GM19035 (cell line): ENCODE measurements at regions not wholly inside any gene's neighbourhood (a gene's known extent, or its start where the extent isn't known, plus 50 kb on each side); places are given as distances from the start of the nearest gene placed in this dataset.
"Not testable (repeated sequence)": the region's sequence is repeated elsewhere in the genome, so short reads cannot be mapped to it uniquely, and the experiment has no call there.

Experiments
- ATAC-seq: cut with Tn5 transposase; IDR thresholded peaks from one replicate; pipeline ENCODE4 v1.9.1; 2021; ENCODE audit not compliant: unreplicated experiment

DNA sequence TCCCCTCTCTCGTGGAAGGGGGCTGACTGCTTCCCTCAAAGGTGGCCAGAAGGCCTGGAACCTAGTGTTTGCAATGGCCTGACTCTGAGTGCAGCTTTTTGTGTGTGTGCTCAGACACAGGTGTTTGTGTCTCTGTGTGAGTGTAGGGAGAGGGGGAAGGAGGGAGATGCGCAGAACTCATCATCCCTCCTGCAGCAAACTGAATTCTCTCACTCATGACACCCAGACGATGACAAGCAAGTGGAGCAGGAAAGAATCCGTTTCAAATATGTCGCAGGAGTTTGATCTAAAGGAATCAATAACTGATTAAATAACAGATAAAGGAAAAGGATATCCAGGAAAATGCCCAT is 101.4 kb downstream of the TNFAIP3 start:
- no peak for ATAC-seq

DNA sequence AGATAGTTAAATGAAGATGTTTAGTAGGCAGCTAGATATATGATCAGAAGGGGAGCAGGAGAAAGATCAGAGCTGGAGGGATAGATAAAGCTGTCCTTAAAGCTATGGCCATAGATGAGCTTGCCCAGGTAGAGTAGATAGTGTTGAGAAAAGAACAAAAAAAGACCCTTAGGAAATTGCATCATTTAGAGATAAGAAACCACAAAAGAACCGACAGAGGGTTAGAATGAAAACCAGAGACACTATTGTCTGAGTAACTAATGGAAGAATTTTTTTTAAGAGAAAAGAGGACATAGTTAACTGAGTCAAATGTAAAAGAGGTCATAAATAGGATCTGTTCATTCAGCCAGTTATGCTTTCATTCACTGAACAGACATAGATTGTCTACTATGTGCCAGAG is 101.8 kb downstream of the TNFAIP3 start:
- no peak for ATAC-seq

DNA sequence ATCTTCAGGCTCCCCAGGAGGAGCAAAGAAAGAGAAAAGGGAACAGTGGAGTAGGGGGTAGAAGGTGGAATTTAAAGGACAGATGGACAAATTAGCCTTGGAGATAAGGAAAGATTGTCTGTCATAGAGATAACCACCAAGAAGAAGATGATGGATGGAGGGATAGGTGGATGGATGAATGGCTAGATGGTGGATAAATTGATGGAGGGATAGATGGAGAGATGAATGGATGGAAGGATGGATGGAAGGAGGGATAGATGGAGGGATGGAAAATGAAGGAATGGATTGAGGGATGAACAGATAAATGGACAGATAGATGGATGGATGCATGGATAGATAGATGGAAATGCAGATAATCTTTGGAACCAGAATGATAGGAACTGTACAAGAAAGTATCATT is 102.8 kb downstream of the TNFAIP3 start:
- no peak for ATAC-seq

DNA sequence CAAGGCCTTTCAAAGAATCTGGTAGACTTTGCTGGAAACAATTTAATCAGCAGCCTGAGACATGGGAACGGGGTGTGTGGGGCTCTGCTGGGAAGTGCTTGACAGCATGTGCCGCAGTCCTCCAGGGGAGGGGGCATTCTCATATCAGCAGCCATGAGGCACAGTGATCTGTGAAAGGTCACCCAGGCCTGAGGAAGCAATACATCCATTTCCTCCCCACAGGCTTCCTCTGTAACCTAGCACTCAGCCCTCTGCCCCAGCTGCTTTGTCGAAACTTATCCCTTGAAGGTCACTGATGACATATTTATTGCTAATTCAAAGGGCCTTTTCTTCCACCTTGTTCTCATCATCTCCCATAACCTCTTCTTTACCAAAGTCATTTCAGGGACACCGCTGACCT is 103.3 kb downstream of the TNFAIP3 start:
- ATAC-seq, result no peak

DNA sequence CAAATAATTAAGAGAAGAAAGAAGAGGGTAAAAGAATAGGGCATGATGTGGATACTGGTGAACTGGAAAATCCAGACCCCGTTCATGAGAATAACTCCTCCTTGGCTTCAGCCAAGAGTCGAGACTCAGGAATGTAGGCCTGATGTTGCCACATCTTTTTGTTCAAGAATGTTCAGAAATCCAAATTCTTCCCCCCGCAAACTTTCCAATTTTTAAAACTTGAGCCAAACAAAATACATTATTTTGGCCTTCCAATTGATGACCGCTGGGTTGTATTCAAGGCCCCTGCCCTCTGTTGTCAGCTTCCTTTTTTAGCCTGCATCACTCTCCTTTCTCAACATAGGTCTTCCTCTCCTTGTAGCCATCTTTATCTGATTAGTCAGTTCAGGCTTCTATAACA is 106.1 kb downstream of the TNFAIP3 start:
- ATAC-seq, result no peak

DNA sequence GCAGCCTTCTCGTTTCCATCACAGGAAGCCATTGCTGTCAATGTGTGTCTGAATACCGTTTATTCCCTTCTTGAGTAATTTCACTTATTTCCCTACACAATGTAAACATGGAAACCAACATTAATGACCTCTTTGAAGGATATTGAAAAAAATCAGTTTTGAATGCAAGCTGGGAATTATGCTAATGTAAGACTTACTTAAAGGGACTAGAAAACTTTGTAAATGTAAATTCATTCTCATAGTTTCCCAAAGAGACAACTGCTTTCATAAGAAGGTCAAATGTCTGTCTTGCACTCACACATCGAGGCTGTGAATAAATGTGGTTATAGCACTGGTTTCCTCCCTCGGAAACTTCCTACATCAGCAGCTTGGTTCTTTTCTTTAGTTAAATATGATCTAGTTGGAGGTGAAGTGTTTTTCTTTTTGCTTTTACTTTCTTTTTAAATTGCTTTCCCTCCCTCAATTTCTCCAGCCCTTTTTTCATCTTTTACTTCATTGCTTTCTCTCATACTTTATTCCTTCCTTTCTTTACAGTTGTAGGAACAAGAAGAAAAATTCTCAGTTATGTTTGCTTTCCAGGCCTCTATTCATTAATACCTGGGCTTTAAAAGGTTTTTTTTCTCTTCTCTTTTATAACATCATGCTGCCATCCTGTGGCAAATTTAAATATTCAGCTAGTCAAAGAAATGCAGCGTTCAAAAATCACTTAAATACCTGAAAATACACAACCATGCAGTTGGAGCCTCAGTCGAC is 108.3 kb downstream of the TNFAIP3 start:
- peak; percentile 60 for ATAC-seq

DNA sequence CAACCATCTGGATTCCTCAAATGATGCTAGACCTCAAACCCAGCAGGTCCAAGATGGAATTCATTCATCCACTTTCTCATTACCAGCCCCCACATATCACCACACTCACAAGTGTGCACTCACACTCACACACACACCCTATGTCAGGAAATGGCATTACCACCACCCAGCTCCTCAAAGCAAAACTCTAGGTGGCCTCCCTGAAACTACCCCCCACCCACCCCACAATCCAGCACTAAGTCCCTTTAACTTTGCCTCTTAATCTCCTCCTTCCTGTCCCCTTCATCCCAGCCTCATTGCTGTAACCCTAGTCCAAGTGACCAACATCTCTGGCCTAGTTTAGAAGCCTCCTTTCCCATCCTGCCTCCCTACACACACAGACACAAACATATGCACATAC is 109.4 kb downstream of the TNFAIP3 start:
- ATAC-seq, result no peak

DNA sequence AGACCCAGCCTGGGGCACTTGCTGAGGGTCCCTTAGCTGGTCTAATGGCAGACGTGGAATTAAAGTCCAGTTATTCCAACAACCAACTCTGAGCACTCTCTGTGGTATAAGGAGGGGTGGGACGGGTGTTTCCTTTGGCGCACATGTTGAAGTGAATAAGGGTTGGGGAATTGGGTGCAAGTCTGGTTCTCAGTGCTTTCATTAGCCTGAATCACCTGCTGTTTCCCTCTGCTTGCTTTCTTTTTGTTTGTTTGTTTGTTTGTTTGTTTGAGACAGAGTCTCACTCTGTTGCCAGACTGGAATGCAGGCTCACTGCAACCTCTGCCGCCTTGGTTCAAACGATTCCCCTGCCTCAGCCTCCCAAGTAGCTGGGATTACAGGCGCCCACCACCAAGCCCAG is 110.1 kb downstream of the TNFAIP3 start:
- ATAC-seq, result no peak

DNA sequence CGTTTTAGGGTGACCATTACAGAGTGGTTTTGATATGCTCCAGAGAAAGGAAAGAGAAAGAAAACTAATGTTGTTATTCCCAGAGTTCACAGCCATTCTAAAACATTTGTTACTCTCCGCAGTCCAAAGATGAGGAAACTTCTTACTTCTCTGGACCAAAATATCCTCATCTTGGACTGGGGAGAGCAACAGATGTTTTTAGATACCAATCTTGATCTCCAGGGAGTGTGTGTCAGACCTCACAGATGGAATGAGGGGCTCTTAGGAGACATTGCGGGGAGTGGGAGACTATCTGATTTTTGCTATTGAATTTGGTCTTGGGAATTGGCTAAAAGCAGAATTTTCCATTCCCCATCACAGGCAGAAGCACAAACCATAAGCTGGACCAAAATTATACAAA is 110.8 kb downstream of the TNFAIP3 start:
- ATAC-seq, result no peak

DNA sequence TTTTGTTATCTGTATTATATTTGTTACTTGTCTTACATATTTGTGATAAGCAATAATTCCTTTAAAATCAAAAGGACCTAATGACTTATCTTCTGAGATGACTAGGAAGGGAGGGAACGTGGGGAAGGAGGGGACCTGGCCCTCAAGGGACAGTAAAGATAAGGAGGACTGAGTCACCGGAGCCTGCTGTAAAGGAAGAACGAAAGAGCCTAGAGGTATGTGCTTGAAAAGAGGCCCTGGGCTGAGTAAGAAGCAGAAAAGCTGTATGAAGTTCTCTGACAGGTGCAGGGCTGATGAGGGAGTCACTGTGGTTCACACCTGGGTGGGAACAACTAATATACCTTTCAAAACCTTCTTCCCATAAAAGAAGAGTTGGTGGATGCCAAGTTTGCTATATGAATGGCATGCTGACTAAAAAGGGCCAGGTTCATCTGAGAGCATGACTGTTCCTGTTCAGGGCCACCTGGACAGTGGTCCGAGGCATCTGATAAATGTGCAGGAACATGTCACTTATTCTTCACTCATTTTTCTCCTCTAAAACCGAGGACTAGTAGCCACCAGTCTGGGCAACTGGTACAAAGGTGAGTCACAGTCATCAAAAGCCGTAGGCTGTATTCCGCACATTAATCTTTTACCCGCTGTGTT is 111.3 kb downstream of the TNFAIP3 start:
- peak; percentile 49 for ATAC-seq

DNA sequence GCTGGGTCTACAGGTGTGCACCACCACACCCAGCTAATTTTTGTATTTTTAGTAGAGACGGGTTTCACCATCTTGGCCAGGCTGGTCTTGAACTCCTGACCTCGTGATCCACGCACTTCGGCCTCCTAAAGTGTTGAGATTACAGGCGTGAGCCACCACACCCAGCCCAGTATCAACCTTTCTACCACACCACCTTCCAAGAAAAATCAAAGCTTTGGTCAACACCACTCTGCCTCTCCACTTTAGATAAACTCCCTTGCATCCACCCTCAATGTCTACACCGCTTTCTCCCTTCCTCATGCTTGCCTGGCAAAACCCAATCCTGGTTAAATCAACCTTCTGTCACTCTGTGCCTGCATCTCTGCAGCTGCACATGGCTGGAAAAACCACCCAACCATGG is 112.2 kb downstream of the TNFAIP3 start:
- not testable (repeated sequence) for ATAC-seq

DNA sequence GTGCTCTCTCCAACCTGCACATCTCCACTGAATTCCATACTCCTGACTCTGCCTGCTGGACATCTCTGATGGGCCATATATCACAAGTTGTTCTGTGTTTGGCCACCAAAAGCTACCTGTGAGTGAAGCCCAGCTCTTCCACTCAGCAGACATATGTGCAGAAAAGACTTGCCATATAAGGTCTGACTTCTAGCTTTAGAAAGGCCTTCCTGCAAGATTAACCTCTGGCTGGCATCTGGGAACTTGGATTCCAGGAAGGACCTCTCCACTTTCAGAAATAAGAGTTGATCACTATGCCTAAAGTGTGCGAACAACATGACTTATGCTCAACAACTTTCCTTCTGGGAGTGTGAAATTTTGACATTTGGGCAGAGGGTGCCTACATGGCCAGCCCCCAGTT is 113.7 kb downstream of the TNFAIP3 start:
- ATAC-seq, result no peak

DNA sequence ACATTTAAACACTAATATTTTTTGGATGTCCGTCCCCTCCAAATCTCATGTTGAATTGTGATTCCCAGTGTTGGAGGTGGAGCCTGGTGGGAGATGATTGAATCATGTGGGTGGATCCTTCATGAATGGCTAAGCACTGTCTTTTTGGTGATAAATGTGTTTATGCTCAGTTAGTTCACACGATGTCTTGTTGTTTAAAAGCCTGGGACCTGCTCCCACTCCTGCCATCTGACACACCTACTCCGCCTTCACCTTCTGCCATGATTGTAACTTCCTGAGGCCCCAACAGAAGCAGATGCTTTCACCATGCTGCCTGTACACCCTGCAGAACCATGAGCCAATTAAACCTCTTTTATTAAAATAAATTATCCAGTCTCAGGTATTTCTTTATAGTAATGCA is 114.7 kb downstream of the TNFAIP3 start:
- no peak for ATAC-seq

DNA sequence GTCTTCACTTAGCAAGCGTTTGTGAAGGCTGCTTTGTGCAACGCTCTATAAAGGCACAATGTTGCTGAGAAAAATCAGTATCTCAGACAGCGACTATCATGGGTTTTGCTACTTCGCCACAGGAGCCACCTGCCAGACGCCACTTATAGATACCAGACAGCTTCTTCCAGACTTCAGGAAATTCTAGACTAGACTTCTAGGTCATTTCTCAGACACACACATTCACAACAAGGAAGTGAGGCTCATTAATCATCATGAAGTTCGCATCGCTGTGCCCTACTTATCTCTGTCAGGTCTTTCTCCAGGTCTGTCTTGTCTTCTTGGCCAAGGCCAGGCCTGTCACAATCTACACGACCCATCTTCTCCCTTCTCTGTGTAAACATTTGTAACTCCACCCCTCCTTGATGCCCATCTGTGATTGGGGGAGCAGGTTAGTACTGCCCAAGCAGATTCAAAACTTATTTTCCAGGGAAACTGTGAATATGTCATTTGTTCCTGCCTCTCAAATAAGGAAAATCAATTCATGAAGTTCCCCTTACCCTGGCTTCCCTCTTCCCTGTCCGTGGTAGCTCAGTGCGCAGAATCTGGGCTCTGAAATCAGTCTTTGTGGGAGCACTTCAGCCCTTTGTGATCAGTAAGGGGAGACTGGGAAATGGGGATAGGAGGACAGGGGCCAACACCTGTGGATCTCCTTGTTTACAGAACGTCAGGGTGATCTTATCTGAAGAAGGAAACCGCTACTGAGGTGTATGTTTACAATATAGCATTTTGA is 115.5 kb downstream of the TNFAIP3 start:
- no peak for ATAC-seq

DNA sequence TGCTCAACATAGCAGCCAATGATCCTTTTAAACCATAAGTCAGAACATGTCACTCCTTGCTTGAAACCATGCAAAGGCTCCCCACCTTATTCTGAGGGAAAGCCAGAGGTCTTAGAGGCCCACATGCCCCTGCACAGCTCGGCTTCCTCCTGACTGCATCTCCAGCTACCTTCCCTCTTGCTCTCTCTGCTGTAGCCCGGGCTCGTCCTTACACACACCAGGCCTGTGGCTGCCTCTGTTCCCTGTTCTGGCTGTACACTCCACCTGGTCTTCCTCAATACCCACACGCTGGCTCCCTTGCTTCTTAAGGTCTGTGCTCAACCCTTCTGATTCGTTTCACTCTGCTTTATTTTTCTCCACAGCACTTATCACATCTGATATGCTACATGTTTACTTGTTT is 116.2 kb downstream of the TNFAIP3 start:
- no peak for ATAC-seq

DNA sequence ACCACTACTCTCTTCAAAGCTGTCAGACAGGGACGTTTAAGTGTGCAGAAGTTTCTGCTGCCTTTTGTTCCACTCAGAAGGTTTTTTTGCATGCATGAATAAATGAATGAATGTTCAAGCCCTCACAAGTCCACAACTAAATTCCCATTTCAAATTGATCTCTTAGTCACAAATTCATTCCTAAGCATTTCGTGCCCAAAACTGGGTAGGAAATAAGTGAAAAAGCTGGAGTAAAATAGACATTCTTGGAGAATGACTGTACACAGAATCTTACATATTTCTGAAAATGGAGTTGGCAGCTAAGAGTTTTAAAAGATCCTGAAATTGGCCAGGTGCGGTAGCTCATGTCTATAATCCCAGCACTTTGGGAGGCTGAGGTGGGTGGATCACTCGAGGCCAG is 117.6 kb downstream of the PERP start:
- ATAC-seq, result no peak

DNA sequence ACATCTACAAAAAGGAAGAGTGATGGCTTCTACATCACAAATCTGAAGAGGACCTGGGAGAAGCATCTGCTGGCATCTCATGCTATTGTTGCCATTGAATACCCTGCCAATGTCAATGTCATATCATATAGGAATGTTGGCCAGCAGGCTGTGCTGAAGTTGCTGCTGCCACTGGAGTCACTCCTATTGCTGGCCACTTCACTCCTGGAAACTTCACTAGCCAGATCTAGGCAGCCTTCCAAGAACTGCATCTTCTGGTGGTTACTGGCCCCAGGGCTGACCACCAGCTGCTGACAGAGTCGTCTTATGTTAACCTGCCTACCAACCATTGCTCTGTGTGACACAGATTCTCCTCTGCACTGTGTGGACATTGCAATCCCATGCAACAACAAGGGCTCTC is 111.8 kb downstream of the PERP start:
- no peak for ATAC-seq

DNA sequence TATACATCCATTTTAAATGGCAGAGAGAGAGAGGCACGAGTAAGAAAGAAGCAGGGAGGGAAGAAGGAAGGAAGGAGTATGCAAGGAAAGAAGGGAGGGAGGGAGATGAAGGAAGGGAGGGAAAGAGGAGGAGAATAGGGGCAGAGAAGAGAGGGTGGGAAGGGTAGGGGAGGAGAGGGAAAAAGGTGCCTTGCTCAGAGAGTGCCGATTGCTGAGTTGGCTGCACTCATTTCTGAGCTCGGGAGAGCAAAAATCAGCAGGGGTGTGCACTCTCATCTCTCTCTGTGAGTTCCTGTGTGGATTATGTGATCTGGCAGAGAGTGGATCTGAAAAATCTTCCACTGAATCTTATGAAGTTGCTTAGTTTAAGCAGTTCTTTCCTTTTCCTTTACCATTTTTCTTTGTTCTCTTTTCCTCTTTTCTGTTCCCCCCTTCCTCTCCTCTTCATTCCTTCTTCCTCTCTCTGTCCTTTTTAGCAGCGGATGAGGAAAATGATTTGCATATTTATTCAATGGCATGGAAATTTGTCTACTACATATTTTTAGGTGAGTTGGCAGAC is 108.7 kb downstream of the PERP start:
- ATAC-seq, result no peak

DNA sequence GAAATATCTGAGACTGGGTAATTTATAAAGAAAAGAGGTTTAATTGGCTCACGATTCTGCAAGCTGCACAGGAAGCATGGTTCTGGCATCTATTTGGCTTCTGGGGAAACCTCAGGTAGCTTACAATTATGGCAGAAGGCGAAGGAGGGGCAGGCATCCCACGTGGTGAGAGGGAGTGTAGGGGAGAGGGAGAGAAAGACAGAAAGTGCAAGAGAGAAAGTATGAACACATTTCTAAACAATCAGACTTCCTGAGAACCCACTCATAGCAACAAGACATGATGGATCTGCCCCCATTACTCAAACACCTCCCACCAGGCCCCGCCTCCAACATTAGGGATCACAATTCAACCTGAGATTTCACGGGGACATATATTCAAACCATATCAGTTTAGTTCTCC is 107.4 kb downstream of the PERP start:
- no peak for ATAC-seq

DNA sequence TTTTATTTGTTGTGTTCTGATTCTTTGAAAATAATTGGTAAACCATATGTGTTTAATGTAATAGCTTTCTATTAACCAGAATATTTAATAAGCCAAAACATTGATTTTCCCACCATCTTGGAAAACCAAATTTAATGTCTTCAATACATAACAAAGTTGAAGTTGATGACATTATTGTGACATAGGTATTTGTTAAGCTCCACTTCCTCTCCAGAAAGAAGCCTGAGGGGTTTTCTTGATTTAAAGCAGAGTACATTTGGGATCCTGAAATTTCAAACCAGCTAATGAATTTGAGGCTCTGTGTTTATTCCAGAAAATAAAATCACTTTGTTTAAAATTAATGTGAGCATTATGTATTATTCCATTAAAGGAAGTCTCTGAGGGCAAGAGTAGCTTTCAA is 106.3 kb downstream of the PERP start:
- ATAC-seq, result no peak

DNA sequence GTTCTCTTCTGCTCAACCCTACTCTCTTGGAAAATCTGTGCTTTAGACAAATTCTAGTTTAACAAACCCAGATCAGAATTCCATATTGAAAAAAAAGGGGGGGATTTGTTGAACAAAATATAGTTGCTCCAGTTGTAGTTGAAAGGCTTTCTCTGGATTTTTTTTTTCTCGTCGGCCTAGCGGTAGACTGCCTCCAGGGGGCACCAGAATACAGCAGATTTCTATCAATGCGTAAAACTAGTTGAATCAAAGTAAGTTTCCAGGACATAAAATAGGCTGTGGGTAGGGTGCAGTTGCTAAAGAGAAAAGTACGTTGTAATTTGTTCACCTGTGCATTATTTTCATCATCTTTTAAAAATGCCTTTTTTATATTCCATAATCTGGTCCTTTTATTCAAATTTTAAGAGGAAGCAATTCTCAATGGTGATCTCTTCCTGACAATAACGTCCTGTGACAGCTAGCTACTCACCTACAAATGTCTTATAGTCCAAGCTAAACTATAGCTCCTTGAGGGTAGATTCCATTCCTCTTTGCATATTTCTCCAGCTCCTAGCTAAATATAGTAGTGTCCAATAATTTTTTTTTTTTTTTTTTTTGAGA is 105.4 kb downstream of the PERP start:
- ATAC-seq, result no peak
